HG03175 (cell line): ENCODE measurements at regions not wholly inside any gene's neighbourhood (a gene's known extent, or its start where the extent isn't known, plus 50 kb on each side); places are given as distances from the start of the nearest gene placed in this dataset.

Source experiments
- ATAC-seq: cut with Tn5 transposase; IDR thresholded peaks from one replicate; pipeline ENCODE4 v1.9.1; 2021; ENCODE audit warnings: mild to moderate bottlenecking, moderate library complexity; ENCODE audit not compliant: unreplicated experiment

DNA sequence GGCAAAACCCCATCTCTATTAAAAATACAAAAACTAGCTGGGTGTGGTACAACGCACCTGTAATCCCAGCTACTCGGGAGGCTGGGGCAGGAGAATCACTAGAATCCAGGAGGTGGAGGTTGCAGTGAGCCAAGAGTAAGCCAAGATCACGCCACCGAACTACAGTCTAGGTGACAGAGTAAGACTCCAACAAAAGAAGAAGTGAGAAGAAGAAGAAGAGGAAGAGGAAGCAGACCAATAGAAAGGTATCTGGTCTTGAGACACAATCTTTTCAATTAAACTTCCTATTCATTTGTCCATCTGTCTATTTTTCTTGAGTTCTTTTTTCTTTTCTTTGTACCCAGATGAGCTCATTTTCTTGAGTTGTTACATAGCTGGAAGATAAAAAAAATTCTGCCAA is 55.7 kb upstream of the ACADM start:
- ATAC-seq: peak; percentile 37

DNA sequence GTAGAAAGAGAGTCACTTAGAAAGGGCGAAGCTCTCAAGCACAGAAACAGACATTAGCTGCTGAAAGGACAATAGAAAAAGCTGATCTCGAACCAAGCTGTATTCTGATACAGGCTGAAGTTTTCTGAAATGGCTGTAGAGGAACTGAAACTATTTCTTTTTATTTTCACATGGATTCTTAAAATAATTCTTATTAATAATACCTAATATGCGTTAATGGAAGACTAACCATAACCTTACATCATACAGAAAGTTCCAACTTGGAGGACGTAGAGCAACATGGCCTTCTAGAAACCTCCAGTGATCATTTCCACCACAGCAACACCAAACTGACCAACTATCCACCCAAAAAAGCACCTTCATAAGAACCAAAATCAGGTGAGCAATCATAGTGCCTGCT is 52.8 kb upstream of the ACADM start:
- ATAC-seq: peak; percentile 53

DNA sequence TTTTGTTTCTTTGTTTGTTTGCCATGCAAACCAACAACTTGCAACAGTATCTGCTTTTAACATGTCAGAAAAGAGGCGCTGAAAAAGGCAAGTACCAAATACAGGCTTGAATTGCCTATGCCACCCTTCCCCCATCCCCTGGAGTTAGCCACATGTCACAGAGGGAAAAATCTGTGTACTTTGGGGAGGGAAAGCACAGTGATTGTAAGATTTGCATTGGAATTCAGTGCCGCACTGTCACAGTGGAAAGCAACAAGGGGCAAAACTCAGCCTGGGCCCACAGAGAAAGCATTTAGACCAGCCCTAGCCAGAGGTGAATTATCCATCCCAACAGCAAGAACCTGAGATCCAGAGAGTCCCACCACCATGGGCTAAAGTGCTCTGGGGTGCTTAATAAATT is 52.4 kb upstream of the ACADM start:
- peak; percentile 3 for ATAC-seq

DNA sequence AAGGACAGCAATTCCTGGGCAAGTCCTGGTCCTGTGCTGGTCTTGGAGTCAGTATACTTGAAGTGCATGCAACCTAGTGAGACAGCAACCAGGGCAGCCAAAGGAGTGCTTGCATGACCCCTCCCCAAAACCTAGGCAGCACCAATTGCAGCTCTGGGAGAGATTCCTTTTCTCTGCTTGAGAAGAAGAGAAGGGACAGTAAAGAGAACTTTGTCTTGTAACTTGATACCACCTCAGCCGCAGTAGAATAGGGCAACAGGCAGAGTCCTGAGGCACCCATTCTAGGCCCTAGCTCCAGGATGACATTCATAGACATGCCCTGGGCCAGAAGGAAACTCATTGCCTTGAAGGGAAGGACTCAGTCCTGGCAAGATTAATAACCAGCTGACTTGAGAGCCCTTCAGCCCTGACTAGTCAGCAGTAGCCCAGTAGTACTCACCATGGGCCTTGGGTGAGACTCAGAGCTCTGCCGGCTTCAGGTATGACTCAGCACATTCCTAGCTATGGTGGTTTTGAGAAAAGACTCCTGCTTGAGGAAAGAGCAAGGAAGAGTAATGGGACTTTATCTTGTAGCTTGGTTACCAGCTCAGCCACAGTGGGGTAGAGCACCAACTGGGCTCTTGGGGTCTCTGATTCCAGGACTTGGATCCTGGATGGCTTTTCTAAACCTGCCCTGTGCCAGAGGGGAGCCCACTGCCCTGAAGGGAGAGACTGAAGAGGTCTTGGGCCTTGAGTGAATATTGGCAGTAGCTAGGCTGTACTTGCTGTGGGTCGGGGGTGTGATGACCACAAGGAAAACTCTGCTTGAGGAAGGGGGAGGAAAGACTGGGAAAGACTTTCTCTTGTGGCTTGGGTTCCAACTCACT is 51.7 kb upstream of the ACADM start:
- ATAC-seq: no peak

DNA sequence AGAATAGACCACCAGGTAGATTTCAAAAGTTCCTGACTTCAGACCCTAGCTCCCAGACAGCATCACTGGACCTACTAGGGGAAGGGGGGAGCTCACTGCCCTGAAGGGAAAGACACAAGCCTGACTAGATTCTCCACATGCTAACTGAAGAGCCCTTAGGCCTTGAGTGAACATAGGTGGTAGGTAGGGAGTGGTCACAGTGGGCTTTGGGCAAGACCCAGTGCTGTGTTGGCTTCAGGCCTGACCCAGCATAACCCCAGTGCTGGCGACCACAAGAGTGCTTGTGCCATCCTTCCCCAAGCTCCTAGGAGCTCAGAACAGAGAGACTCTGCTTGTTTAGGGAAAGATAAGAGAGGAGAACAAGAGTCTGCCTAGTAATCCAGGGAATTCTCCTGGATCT is 51.1 kb upstream of the ACADM start:
- ATAC-seq: no peak

DNA sequence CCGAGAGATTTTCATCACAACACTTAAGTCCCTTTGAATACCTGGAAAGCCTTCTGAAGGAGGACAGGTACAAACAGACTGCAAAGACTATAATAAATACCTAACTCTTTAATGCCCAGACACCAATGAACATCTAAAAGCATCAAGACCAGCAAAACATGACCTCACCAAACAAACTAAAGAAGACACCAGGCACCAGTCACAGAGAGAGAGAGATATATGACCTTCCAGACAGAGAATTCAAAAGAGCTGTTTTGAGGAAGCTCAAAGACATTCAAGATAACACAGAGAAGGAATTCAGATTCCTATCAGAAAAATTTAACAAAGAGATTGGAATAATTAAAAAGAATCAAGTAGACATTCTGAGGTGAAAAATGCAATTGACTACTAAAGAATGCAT is 50.6 kb upstream of the ACADM start:
- ATAC-seq: no peak
